ENCODE measurements at regions not wholly inside any gene's neighbourhood (a gene's known extent, or its start where the extent isn't known, plus 50 kb on each side); places are given as distances from the start of the nearest gene placed in this dataset.

DNA sequence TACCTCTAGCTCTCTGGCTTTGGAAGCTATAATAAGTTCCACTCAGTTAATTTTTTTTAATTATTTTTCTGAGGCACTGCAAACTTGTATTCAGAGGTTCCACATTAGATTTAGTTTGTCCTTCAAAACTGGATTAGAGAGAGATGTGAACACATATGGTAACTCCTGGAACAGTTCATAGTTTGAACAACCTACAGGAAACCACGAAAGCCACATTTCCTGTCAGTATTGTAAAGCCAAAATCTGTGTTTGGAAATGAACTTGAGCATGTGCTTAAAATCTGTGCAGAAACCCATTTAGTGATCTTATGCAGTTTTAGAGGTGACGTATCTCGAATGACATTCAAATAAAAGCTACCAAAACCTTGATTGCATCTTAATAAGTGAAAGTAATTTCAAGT lies 1952.0 kb downstream of the OLFM4 start:
- Histone ChIP-seq H3K4me3 (replicated peaks in 1 of 3) (no peak overlapping the region), H3K4me1 (no peaks in the 10 kb centered on the region), H3K27me3 (no peaks in the 10 kb centered on the region), H3K9me3 (no peaks in the 10 kb centered on the region), H3K36me3 (no peaks in the 10 kb centered on the region), H3K27ac (no peak overlapping the region)
- intact Hi-C loops (cut with DNase I): no loop called here
- DNase-seq: no peak
- WGBS, 2 donors: 78 to 83% methylated on average over 3 of the region's 3 CpGs
- TF ChIP-seq CTCF (IDR thresholded peaks at IDR 0.05) (no peak), POLR2A (IDR thresholded peaks at IDR 0.05) (no peak)

- H3K27ac ChIP-seq: peak overlapping the region; percentile 31 to 64 (median 40)
- TF ChIP-seq CTCF (IDR thresholded peaks at IDR 0.05) (peak; percentile 42 to 91 (median 68)), POLR2A (IDR thresholded peaks at IDR 0.05) (no peak)
- WGBS, 2 donors: 38 to 43% methylated on average over 4 of the region's 4 CpGs
- no peaks in the 10 kb centered on the region for H3K27me3 ChIP-seq
- peaks cover 0 to 8% of the 10 kb centered on the region in 2 donors for H3K4me1 ChIP-seq
- peak; percentile 51 to 56 for DNase-seq
- no peaks in the 10 kb centered on the region for H3K36me3 ChIP-seq
- no peaks in the 10 kb centered on the region for H3K9me3 ChIP-seq
- intact Hi-C loops (cut with DNase I): no loop called here
- no peak overlapping the region for H3K4me3 ChIP-seq (replicated peaks in 1 of 3)
Observed at GRCh38 chr13:54989418-54989817, 1960.8 kb downstream of the OLFM4 start.

- TF ChIP-seq CTCF (IDR thresholded peaks at IDR 0.05): no peak
- Histone ChIP-seq H3K36me3 (no peaks in the 10 kb centered on the region), H3K9me3 (no peaks in the 10 kb centered on the region), H3K27ac (no peak overlapping the region), H3K27me3 (no peaks in the 10 kb centered on the region), H3K4me1 (no peaks in the 10 kb centered on the region), H3K4me3 (replicated peaks in 1 of 3) (no peak overlapping the region)
- WGBS, 2 donors: 87% methylated on average over 2 of the region's 2 CpGs
- no peak for DNase-seq
- intact Hi-C loops (cut with DNase I): no loop called here
Observed at GRCh38 chr13:54999399-54999907, 1970.8 kb downstream of the OLFM4 start.

GRCh38 chr13:55000043-55000442 lies 1971.4 kb downstream of the OLFM4 start:
- intact Hi-C loops (cut with DNase I): no loop called here
- TF ChIP-seq CTCF (IDR thresholded peaks at IDR 0.05) (no peak), POLR2A (IDR thresholded peaks at IDR 0.05) (no peak)
- H3K27ac ChIP-seq: no peak overlapping the region

DNA sequence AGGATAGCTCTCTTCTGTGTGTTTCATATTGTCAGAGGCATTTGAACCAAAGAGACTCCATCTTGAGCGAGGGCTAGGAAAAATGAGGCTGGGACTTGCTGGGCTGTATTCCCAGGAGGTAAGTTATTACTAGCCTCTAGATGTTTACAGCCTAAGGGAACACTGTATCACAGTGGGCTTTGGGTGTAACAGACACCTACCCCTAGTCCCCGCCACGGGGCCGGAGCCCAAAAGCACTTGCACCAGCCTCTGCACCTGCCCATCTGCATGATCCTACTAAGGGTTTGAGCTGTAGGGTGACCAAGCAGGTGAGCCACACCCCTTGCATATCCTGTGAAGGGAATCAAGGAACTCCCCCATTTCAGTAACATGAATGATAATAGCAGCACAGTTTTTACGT lies 1972.2 kb downstream of the OLFM4 start:
- no peak for DNase-seq
- TF ChIP-seq CTCF (IDR thresholded peaks at IDR 0.05) (no peak), POLR2A (IDR thresholded peaks at IDR 0.05) (no peak)
- no peak overlapping the region for H3K27ac ChIP-seq
- H3K27me3 ChIP-seq: no peaks in the 10 kb centered on the region
- WGBS, 2 donors: 90 to 95% methylated on average over 5 of the region's 5 CpGs
- H3K36me3 ChIP-seq: no peaks in the 10 kb centered on the region
- intact Hi-C loops (cut with DNase I): no loop called here
- no peaks in the 10 kb centered on the region for H3K4me1 ChIP-seq
- no peaks in the 10 kb centered on the region for H3K9me3 ChIP-seq
- H3K4me3 ChIP-seq (replicated peaks in 1 of 3): no peak overlapping the region

More at GRCh38 chr13:55000043-55000442, 1971.4 kb downstream of the OLFM4 start:
- Histone ChIP-seq H3K36me3 (no peaks in the 10 kb centered on the region), H3K4me3 (replicated peaks in 1 of 3) (no peak overlapping the region), H3K27me3 (no peaks in the 10 kb centered on the region), H3K4me1 (no peaks in the 10 kb centered on the region), H3K9me3 (no peaks in the 10 kb centered on the region)
- 86 to 87% methylated on average over 3 of the region's 3 CpGs for WGBS, 2 donors
- DNase-seq: no peak

Data from thyroid gland (tissue), 4 donors.